PFSK-1 (cell line): ENCODE measurements at regions not wholly inside any gene's neighbourhood (a gene's known extent, or its start where the extent isn't known, plus 50 kb on each side); places are given as distances from the start of the nearest gene placed in this dataset.

Experiments used
- POLR2AphosphoS5 ChIP-seq: IDR thresholded peaks from 2 replicates; pipeline ENCODE4 v1.6.1; 2012; ENCODE audit warnings: low read depth, mild to moderate bottlenecking, control low read depth, low read length, moderate library complexity
- REST ChIP-seq, 2 experiments: IDR thresholded peaks; 2 replicates each; pipeline versions ENCODE4 v1.6.1 to v1.8.0; 2011 to 2012; ENCODE audit warnings: low read depth in 2 of 2, low read length in 2 of 2, control low read depth in 1 of 2, inconsistent platforms in 1 of 2, mild to moderate bottlenecking in 1 of 2, moderate library complexity in 1 of 2; ENCODE audit not compliant: insufficient read depth in 1 of 2
- TAF1 ChIP-seq: IDR thresholded peaks from 2 replicates; pipeline ENCODE4 v1.6.1; 2012; ENCODE audit warnings: low read length, control low read depth, borderline replicate concordance; ENCODE audit not compliant: insufficient read depth

- TF ChIP-seq POLR2AphosphoS5 (no peak), REST (IDR thresholded peaks at IDR 0.05; ENCODE audit: insufficient read depth in 1 of 2, low read depth in 2 of 2, low read length in 2 of 2) (no peak), TAF1 (no peak)
These were observed 93.4 kb upstream of the CHD2 start for GRCh38 chr15:92806763-92807162.
